HL-60/S4 treated with phorbol 12-myristate 13-acetate at 8.2 ng/mL for 4 days and 3 days (cell line): ENCODE measurements at regions not wholly inside any gene's neighbourhood (a gene's known extent, or its start where the extent isn't known, plus 50 kb on each side); places are given as distances from the start of the nearest gene placed in this dataset.

Source experiments
- in situ Hi-C: fragments of 300-500 bp; cut with MboI; formaldehyde crosslinking; loops from 2 replicates; pipeline ENCODE4 v1.15.0; 2022; ENCODE audit warnings: low sequenced_read_pairs

DNA sequence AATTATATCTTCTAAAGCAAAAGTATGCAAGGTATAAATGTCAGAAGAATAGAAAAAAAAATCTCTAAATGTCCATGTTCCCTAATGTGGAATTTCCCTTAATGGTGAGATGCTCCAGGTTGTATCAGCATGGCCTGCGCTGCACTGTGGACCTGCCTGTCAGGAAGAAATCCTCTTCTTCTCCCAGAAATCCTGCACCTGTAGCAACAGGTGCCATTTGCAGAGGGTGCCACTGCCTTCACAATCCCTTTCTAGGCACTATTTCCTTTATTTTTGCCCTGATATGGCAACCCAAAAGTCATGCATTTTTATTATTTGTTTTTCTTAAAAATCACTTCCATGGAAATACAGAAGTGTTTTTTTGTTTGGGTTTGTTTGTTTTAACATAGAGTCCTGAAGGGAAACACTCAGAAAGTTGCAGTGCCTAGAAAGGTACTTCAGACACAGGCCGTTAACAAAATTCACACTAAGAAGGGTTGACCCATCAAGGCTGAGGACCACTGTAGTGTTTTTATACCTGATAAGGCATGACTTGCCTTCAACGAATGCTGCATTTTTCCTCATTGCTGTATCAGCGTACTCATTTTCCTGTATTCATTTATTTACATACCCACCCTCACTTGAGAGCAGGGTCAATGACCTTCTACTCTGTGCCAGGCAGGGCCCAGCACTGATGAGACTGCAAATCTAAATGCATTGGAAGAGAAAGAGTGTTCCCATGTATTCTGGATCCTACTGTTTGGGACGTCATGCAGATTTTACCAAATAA, 177.8 kb downstream of the SNX18 start:
- in situ Hi-C loops, result no loop called here

DNA sequence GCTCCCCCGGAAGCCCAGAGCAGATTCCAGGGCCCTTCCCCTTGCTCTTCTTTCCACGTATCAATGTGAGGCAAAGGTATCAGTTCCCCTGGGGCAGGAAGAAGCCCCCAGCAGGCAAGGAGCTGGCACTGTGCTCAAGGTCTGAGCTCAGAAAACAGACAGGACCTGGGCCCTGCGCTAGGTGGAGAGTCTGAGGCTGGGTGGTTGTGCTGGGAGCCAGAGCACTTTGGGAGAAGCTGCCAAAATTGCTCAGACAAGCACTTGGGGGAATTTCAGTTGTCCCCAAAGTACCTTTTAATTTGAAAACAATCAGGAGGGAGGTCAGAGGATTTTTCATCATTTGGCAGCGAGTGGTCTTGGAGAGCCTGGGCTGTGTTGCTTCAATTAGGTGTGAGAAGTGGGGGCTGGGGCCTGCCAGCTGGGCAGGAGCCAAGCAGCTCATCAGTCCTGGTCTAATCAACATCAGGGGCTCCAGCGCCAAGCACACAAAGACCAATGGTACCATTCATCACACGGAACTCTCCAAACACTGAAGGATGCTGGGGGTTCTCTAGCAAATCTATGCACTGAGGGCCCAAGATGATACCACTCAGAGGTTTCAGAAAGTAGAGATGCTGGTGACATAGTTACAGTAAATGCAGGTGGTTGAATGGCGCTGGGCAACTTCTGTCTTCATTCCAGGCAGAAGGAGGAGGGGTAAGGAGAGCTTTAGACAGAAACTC, 176.5 kb downstream of the SNX18 start:
- in situ Hi-C loops, result no loop called here

DNA sequence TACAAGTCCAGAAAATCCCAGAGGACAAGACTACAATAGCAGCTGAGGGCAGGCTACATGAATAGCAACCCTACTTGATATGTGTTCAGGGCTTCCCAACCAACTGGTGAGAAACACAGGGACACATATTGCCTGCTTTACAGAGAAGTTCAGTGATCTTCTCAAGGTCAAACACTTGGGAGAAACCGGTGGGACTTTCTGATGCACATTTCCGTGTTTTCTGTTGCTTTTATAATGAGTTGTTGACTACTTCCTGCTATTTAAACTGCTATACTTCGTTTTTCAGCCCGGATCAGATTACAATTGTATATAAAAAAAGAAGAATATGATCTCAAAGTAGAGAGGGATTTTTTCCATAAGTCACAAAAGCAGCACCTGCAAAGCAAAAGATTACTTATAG, 175.1 kb downstream of the SNX18 start:
- in situ Hi-C loops, result no loop called here

DNA sequence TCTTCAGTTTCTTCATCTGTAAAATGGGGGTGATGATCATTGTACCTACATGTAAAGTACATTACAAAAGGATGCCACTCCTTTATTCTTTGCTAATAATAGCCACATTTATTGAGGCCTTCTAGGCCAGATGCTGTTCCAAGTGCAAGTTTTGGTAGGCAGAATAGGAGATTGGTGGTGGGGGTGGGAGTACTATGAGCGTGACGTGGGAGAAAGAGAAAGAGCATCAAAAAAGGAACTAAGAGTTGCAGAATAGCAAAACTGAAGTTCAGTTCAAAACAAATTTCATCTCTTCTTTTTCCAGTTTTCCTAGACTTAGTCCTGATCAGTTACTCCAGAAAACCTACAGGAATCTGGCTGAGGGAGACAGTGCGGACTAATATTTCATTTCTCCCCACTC, 174.1 kb downstream of the SNX18 start:
- in situ Hi-C loops, result no loop called here

DNA sequence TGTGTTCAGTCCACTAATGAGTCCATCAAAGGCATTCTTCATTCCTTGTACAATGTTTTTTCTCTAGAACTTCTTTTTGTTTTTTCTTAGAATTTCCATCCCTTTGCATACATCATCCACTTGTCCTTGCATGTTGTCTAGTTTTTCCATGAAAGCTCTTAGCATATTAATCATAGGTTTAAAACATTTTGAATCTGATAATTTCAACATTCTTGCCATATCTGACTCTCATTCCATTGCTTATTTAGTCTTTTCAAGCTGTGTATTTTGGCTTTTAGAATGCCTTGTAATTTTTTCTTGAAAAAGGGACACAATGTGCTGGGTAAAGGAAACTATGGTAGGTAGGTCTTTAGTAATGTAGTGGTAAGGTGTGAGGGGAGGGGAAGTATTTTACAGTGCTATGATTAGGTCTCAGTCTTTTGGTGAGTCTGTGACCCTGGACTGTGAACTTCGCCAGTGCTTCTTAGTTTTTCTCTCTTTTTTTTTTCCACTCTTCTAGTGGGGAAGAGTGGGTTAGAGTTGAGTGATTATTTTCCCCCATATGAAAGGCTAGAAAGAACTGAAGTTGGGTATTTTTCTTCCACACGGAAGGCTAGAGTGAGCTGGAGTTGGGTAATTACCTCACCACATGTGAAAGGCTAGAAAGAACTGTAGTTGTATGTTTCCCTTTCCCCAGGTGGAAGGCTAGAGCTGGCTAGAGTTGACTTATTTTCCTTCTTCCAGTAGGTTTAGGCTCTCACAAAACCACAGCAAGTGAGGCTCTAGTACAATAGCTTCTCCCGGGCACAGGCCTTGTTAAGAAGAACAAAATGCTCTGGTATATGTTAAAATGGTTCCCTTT, 172.1 kb downstream of the SNX18 start:
- in situ Hi-C loops, result no loop called here

DNA sequence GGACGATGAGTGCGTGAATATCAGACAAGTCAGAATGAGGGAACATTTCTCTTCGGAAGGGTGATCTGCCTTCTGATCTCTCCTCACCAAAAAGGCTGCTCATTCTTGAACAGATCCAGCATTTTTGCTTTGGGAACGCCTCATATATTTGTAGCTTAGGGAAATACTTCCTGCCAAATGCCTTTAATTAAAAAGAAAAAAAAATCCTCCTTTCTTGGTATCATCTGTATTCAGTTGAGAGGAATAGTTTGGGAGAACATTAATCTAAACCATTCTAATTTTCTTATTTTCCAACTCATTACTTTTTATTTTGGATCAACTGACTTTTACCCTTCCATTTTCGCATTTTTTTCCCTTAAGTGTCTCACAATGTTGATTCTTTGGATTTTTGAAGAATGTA, 163.4 kb downstream of the SNX18 start:
- in situ Hi-C loops, result no loop called here

DNA sequence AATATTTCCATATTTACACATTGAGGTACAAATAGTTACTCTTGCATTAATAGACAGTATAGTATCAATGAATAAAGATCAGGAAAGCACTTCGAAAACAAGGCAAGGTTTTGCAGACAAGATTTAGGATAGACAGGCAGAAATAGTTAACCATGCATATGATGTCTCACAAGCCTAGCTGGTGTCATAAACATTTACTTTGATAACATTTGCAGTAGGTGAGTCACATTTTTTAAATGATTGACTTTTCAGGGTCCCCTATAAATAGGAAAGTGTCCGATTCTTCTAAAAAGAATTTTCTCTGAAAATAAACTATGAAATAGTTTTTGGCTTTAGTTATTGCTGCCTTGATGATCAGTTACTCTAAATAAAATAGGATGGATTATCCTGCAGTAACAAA, 162.1 kb downstream of the SNX18 start:
- in situ Hi-C loops, result no loop called here

DNA sequence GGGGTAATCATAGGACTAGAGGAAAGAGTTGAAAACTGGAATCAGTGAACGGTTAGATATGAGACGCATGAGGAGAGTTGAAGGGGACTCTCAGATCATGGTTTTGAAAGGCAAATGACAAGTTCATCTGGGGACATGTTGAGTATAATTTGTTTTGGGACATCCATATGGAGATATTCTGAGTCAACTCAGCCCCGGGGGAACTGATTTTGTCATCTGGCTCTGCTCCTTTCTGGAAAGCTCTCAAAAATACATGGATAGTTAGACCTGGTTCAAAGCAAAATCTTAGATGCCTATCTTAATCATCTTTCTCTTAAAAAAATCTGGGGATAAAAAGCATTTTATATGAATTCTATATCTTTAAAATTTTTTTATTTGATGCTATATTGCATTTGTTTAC, 161.2 kb downstream of the SNX18 start:
- in situ Hi-C loops, result no loop called here

DNA sequence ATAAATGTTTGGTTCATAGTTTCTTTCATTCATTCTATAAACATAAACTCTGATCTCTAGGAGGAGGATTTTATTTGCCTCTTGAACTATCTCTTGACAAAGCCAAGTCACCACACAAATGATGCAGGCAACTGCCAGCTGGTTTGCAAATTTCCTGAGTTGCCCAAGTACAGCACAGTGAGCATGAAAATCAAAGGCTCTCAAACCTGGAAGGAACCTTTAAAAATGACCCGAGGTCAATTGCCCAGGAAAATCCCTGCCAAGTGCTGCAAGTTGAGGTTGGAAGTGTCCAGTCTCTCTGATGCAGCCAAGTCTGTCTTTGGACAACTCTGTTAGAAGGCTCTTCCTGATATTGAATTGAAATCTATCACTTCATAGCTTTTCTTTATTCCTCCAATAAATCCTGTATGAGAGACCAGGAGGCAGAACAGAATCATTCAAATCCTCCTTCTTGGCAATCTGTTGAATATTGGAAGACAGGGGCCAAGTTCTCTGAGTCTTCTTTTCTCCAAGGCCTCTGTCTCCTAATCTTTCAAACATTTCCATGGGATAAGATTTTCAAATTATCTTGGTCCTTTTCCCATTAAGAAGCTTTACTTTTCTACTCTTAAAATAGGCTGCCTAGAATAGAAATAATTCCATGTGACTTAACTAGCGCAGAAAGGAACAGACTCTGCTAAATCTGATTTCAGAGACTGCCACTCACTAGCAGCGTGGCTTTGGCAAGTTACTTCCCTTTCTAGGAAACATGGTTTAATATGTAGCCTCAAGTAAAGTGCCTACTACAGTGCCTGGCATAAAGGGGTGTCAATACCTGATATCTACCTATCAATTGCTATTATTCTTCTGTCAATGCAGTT, 159.2 kb downstream of the SNX18 start:
- in situ Hi-C loops, result no loop called here

DNA sequence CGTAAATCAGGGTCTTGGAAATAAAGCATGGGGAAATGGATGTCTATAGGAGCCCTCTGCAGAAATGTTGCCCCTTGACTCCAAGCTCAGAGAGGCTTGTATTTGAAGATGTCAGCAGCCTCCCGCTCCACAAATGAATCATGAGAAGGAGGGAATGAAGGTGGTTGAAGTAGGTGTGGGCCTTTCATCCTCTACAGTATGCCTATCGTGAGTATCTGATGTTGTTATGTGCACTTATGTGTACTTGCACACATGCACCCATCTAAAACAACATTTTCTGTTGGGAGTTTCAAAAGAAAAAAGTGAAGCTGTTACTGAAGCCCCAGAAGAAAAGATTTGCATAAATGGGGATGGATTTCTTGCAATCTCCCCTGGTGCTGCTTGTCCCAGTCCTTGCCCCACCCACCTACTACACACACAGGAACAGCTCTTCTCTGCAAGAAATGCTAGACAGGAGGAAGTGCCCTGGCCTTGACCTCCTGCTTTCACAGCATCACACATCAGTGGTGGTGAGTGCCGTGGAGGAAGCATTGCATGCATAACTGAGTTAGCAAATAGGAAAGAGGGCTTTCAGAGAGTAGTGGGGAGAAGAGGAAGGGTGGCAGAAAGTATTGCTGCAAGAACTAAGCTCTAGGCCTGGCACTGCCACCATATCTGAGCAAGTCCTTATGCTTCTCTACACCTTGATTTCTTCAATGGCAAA, 156.1 kb downstream of the SNX18 start:
- in situ Hi-C loops, result no loop called here

DNA sequence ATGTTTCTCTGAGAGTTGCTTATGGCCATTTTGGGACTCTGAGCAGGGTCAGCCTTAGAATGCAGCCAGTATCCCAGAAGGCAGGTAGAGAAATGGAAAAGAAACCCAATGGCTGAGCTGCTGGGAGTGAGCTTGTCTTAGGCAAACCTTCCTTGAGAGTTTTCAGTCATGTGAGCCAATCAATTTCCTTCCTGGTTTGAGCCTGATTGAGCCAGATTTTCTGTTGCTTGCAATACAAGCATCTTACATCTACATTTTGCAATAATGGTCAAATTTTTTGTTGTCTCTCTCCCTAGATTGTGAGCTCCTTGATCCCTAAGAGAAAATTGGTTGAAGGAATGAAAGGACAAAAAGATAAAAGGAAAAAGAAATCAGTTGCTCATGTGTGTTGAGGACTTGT, 155.3 kb downstream of the SNX18 start:
- in situ Hi-C loops, result no loop called here

DNA sequence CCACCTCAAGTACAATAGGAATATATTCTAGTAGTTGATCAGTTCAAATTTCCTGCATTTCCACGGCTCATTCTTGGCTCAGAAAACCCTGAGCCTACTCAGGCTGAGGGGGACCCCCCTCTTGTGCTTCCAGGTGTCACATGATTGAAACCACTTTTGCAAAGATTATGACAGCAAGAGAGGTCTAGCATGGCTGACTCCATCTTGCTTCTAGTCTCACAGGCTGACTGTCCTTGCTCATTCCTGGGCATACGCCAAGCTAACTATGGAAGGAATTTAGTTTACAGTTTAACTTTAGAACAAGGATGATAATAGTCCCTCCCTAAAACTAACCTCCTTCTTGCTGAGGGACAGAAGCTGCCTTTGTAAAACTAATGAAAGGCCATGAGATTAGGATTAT, 154.1 kb downstream of the SNX18 start:
- in situ Hi-C loops, result no loop called here

DNA sequence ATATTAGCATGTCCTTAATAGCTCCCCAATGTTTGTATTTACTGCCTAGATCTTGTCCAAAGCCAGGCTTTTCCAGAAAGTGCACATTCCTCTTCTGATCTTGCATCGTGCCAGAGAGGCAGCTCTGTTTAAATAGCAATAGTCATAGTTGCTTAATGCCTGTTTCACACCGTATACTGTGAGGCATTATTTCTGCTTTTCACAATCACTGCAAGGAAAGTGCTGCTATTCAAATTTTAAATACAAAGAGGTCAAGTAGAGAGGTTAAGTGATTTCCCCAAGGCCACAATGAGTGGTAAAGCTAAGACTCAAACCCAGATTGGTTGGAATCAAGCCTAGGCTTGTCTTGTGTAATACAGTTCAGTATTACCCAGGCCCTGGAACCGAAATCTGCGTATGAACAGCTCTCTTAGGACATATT, 153.6 kb downstream of the SNX18 start:
- in situ Hi-C loops, result no loop called here

DNA sequence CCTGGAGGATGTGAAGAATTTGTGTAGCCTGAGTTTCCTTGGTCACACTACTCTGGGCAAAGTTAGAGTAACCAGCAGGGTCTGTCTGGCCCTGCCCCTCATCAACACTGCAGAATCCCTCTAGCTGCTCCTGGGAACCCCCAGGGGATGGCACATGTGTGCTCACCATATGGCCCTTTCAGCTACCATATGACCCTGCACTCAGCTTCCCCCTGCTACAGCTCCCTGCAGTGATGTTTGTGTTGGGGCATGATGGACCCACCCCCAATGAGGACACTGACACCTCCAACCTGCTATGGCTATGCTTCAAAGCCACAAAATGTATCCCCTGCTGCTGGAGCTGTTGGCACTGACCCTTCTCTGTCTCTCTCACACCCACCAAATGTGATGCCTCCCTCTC, 152.7 kb downstream of the SNX18 start:
- in situ Hi-C loops, result no loop called here

DNA sequence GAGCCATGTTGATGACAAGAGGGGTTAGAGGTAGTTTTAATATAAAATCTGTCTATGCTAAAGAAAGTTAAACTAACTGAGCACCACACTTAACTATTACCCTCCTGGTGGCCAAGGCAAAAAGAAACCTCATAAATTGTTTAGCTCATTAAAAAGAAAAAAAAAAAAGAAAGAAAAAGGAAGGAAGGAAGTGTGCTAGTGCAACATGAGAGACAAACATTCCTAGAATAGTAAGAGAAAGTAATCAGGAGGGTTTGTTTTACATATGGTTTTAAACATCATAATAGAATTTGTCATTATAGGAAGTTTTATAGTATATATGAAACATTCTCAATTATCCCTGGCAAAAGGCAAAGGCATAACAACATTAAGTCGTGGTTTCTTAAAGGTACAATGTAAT, 152.3 kb downstream of the SNX18 start:
- in situ Hi-C loops, result no loop called here

DNA sequence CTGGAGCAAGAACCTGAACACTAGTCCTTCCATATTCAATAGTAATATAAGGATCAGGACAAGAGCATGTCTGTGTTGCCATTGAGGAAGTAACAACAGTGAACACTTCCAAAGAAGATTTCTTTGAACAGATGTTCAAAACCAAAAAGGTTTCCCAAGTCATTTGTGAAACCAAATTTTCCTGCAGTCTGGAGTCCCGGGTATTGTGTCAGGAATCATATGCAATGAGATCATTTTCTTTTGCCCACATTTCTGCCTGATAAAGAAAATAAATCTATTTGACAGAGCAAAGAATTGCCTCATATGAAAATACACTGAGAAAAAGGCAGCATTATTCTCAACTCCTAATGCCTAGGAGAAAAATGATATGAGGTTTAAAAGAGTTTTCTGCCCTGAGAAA, 151.7 kb downstream of the SNX18 start:
- in situ Hi-C loops, result no loop called here

DNA sequence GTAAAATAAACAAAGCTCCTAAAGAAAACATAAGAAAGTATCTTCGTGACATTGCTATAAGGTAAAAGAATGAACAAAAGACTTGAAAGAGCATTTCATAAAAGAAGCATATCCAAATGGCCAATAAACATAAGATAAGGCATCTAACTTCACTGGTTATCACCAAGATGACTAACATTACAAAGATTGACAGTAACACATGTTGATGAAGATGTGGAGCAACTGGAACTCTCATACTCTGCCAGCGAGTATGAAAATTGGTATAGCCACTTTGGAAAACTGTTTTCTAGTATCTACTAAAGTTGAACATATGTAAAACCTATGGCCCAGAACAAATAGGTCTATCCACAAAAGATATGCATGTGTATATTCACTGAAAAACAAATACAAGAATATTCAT, 150.5 kb downstream of the SNX18 start:
- in situ Hi-C loops, result no loop called here

DNA sequence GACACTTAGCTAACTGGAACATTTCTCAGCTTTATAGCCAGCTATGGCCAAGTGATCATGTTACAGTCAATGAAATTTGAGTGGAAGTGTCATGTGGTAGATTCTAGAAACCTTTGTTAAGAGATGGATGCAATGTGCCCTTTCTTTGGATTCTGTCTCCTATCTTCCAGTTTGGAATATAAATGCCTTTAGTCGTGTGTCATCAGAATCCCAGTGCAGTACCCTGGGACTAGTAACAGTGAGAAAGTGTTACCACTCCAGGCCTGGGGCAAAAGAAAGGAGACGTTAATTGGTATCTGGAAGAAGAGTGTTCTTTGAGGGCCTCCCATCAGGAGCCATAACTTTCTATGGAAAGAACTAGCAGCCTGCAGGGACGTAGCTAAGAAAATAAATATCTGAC, 149.6 kb downstream of the SNX18 start:
- in situ Hi-C loops, result no loop called here

DNA sequence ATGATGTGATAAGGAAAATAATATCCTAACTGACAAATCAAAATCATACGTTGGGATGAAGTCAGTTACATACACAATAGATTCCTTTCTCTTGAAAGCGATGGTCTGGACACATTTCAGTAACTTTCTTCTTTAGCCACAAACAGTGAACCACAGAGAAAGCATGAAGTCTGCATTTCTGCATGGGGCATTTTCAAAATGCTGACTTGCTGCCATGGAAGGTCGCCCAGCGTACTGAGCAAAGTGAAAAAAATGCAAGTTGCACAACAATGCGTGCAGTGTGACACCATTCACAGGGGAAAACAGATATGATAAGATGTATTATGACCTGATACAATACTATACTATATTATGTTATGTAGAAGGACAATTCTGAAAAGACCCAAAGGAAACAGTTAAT, 146.3 kb downstream of the SNX18 start:
- in situ Hi-C loops, result no loop called here

DNA sequence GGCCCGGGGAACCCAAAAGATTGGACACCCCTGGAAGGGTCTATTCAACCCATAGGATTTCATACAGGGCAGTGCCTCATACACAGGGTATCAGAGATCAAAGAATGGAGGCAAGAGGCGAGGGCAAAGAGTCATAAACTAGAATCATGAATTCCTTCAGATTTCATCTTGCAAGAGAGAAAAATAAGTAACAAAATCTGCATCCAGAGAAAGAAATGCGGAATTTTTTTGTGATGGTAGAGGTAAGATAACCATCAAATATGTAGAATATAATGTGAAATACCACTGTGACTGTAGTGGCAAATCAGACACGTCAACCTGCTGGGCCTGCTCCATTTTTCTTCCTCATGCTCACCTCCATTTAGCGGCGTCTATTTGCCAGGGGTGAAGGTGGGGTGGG, 143.6 kb downstream of the SNX18 start:
- in situ Hi-C loops, result no loop called here
